IPS DF 19.7 (cell line): ENCODE measurements at regions not wholly inside any gene's neighbourhood (a gene's known extent, or its start where the extent isn't known, plus 50 kb on each side); places are given as distances from the start of the nearest gene placed in this dataset.
"Not testable (repeated sequence)": the region's sequence is repeated elsewhere in the genome, so short reads cannot be mapped to it uniquely, and the experiment has no call there.

ENCODE experiments used
- DNase-seq: peaks from one replicate; pipeline ENCODE4 v3.0.0-alpha.2; 2013; ENCODE audit warnings: low read depth, low spot score

DNA sequence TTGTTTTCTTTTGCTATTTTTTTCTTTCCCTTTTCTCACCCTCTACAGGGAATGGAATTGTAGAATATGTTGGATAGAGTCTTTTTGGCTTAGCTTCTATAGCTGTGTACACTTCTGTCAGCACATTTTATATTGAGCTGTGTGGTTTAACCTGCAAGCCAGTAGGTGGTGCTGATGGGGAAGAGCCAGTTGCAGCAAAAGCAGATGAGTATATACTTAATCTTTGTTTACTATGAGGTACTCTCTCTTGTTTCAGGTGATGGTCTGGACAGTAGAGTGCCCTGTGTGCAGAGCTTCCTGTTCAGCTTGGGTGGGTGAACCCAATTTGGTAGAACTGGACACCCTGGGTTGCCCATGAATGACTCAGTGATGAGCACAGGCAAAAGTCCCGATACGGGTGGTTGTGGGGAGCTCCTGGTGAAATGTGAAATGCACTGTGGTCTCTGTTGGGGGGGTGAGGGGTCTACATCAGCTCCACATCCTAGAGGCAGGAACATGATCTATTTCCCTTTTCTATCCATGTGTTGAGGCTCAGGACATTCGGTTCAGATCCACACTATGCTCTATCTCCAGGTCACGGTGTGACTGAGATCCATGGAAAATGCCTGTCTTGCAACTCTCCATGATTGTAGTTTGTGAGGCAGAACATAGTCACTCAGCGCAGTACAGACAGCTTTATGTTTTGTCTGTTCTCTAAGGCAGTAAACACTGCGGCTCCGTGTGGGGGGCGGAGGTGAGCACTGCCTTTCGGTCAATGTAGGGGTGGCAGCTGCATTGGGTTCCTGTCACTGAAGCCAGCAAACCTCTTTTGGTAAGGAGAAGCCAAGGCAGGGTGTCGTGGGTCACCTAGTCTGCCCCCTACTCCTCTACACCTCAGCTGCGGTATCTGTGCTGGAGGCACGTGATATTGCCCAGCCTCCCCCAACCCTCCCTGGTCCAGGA, 353.2 kb downstream of the PRR16 start:
- no peak for DNase-seq

DNA sequence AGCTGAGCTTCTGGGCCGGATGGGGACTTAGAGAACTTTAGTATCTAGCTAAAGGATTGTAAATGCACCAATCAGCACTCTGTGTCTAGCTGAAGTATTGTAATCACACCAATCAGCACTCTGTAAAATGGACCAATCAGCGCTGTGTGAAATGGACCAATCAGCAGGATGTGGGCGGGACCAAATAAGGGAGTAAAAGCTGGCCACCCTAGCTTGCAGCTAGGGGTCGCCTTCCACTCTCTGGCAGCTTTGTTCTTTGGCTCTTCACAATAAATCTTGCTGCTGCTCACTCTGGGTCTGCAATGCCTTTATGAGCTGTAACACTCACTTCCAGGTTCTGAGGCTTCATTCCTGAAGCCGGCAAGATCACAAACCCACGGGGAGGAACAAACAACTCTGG, 354.0 kb downstream of the PRR16 start:
- DNase-seq, result no peak

DNA sequence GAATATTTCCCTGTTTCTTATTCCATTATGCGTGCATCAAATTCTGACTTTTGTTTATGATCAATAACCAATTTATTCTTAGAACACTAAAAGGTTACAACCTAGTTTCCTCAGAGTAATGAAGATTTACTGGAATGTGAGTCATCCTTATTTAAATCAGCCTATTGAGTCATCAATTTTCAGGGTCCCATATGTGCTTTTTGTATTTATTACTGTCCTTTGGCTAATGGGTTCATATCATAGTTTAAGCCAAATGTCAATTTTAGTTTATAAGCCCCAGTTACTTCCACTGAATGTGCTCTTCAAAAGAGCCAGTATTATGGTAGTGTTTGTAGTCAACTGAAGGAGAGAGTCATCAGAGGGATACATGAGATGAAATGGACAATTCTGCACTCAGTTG, 359.2 kb downstream of the PRR16 start:
- no peak for DNase-seq

DNA sequence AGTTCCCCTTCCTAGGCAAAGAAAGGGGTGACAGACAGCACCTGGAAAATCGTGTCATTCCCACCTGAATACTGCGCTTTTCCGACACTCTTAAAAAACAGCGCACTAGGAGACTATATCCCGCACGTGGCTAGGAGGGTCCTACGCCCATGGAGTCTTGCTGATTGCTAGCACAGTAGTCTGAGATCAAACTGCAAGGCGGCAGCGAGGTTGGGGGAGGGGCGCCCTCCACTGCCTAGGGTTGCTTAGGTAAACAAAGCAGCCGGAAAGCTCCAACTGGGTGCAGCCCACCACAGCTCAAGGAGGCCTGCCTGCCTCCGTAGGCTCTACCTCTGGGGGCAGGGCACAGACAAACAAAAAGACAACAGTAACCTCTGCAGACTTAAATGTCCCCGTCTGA, 367.5 kb downstream of the PRR16 start:
- not testable (repeated sequence) for DNase-seq

DNA sequence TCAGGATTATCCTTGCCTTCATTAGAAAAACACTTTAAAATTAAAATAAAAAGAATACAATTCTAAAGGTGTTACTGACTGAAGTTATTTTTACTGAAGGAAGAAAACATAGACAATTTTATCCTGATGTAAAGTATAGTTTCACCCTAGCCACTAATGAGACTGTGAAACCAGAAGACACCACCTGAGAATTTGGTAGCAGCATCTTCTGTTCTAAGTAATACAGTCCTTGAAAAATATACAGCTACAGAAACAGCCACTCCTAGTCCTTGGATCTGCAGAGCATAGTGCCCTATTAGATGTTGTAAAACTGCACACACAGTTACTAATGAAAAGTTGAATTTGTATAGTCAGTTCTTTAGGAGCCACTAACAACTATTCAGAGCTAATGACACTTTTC, 377.7 kb downstream of the PRR16 start:
- DNase-seq, result no peak

DNA sequence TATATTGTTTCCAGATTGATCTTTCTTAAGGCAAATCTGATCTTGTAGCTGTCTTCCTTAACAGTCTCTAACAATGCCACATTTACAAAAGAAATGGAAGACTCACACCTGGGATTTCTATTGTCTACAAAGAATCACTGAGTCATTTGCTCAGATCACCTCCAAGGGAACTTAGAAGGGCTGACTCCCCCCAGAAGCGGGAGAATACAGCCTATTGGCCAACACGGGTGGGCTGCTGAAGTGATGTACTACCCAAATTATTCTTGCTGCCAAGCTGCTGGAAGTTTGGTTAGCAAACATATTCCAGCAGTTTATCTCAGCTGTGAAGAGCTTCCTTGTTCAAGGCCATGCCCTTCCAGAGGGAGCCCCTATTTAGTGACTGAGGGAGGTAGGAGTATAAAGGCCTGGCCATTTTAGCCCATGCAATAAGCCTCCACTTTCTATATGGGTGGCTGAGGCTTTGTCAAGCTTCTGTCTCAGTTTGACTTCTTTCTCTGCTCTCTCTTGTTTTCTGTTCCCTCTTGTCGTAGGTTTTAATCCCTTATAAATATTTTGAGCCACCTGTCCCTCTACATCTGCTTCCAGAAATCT, 379.4 kb downstream of the PRR16 start:
- no peak for DNase-seq

DNA sequence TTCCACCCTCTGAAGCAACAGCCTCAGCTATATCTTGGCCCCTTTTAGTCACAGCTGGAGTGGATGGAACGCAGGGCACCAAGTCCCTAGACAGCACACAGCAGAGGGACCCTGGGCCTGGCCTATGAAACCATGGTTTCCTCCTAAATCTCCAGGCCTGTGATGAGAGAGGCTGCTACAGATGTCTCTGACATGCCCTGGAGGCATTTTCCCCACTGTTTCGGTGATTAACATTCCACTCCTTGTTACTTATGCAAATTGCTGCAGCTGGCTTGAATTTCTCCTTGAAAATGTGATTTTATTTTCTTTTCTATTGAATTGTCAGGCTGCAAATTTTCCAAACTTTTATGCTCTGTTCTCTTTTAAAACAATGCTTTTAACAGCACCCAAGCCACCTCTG, 384.8 kb downstream of the PRR16 start:
- peak; percentile 23 for DNase-seq

DNA sequence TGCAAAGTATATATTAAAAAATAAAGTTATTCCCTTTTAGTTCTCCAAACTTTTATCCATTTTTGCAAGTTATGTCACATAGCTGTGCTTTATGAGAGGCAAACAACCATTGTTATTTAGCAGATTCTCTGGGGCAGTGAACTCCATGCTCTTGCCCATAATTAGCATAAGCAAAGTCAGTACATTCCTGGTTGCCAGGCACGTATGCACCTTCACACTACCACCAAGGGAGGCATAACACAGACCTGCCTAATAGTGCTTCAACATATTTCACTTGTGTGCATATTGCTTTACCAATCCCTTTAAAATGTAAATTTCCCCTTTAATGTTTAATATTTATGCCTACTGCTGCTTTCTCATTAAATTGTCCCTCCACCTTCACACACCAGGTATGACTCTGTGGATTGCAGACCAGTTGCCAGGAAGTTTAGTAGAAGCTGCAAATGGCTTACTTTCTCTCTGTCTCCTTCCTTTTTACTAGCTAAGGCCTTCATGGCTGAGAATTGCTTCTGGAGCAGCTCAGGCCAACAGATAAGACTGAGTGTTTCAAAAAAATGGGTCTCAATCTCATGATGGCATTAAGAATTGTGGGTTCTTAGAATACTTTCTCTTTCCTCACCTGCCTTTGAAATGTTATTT, 388.2 kb downstream of the PRR16 start:
- peak; percentile 15 for DNase-seq

DNA sequence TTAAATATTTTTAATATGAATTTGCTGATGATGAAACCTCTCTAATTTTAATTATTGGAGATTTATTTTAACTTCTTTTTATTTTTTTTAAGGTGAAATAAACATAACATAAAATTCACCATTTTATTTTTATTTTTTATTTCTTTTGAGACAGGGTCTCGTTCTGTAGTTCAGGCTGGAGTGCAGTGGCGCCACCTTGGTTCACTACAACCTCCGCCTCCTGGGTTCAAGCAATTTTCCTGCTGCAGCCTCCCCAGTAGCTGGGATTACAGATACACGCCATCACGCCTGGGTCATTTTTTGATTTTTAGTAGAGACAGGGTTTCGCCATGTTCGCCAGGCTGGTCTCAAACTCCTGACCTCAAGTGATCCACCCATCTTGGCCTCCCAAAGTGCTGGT, 402.9 kb downstream of the PRR16 start:
- DNase-seq, result no peak

DNA sequence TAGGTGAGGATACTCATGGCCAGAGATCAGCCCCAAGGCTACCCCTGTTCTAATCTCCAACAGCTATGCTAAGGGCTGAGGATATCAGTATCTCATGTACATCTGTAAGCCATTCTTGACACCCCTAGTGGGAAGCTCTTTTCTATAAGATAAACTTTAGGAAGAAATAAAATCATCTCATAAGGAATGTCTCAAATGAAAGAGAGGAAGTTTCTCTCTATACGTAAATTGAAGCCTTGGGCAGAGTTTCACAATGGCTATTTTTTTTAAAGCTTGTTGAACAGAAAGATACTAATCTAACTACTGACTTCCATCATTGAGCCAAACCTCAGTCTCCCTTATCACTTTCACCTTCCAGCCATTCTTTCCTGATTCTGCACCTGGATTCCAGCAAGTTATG, 405.7 kb downstream of the PRR16 start:
- no peak for DNase-seq

DNA sequence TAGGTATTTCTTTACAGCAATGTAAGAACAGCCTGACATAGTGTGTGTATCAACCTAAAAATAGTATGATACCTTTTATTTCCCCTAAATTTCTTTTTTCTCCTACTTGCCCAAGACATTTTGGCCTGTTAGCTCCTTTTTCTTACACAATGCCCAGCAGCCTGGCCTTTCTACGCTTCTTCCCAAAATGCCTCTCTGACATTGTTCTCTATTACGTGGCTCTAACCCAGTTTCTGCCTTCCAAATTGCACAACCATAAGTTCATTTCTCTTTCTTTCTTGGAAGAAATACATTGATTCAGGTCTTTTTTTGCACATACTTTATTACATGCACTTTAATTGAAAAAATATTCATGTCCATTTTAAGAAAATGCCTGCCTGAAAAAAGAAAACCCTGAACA, 408.2 kb downstream of the PRR16 start:
- no peak for DNase-seq

DNA sequence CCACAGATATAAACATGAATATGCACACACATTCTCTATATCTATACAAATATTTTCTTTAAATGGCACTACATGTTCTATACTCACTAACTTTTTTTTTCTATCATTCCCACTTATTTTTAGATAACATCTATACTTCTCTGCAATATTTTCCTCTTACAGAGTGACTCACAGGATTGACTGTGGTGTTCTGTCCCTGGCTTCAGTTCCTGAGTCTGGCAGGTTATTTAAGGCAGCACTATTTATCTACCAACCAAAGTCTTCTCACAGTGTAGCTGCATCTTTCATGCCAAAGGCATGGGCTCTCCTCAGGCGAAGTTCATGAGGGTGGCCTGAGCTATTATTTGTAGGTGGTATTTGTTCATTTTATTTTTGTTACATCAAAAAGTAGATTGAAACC, 409.0 kb downstream of the PRR16 start:
- DNase-seq, result no peak

DNA sequence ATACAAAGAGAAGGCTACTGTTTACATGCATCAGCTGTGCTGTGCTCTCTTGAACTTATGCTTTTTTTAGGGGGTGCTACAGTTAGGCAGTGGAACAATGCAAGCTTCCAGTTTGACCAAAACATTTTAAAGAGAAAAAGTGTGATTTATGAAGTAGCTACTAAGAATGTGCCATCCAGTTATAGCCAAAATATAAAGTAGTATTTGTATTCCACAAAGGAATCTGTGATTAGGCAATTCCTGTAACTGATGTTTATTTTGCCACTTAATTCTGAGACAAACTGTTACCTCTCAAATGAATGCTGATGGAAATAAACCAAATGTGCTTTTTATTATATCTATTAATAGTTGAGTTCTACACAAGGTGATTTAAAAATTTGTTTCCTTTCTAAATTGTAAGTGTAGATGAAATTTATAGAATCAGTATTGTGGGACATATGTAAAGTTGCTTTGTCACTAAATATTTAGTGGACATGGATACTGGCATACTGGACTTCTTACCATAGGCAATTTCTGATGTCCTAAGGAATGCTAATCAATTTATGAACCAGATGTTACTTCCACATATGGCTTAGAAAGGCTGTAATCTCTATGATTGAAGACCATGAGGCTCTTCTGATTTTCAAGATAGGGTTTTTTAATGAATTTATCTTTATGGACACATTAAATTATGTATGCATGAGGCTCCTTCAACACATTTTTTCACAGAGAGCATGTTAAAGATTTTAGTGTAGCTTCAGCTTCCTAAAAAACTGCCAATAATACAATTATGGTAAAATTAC, 410.2 kb downstream of the PRR16 start:
- no peak for DNase-seq

DNA sequence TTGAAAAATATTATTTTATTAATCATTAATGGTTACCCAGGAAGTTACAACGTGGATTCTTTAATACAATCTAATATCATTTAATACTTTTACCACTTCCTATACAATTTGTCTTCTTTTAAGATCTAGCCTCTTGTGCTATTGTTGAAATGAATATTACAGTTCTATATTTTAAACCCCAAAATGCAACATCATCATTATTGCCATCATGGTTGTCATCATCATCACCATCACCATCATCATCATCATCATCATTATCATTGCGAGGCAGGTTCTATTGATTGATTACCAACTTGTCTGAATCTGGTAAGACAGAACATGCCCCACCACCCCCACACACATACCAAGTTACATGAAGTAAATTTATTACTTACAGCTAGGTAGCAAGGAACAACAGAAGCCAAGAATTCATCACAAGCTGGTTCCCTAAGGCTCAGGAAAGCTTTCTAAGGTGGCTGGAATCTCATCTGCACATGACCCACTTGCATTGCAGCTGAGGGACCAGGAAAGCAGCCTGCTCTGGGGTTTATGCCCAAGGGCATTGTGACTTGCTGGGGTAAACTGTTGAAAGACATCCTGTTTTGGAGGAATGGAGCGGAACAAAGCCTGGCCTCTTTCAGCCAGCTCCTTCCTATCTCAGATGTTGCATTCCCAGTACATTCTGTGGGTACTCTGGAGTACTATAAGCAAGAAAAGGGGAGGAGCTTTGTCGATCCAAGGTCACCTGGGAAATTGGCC, 418.1 kb downstream of the PRR16 start:
- peak; percentile 5 for DNase-seq

DNA sequence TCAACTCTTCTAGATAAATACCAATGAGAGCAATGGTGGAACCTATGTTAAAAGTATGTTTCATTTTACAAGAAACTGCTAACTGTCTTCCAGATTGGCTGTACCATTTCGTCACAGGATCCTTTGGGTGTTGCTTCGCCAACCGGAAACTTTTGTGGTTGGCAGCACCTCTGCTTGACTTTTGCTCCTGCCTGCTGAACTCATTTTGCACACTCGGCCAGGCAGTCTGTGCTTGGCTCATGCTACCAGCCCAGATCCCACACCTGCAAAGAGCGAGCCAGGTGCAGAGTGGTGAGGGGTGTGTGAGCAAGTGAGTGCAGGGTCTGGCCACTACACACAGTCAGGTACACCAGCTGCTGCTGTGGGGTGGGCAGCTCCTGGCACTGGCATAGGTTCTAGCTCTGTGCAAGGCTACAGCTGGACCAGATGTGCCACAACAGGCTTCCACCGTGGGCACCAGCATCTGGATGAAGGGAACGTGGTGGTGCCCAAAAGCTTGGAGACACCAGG, 422.3 kb downstream of the PRR16 start:
- no peak for DNase-seq

DNA sequence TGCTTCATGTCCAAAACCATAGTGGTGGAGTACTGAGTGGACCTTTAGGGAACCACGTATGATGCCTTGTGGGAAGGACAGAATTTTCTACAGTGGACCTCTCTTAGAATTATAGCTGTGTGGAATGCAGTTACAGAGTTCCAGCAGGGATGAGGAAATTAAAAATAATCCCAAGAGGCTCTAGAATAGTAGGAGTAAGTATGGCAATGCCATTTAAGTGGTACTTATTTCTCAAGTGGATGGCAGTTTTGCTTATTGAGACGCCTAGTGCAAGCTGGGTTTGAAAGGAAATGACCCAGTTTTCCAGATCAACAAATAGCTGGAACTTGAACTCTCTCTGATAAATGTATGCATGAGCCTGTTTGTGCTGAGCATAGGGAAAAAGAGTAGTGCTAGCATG, 431.6 kb downstream of the PRR16 start:
- no peak for DNase-seq

DNA sequence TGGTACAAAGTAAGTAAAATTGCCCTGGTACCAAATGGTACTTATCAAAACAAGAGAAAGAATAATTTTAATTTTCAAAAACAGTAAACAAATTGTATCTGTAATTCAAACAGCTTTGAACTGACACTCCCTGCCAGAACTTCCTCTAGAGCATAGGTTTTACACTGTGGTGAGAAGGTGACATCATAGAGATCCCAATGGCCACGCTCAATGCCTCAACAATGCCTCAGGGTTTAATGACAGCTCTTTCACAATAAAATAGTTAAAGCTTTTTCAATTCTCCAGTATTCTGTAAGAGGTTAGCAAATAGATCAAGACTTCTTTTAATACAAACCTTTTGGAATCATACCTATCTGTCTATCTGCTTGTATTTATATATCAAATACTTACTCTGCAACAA, 437.1 kb downstream of the PRR16 start:
- no peak for DNase-seq

DNA sequence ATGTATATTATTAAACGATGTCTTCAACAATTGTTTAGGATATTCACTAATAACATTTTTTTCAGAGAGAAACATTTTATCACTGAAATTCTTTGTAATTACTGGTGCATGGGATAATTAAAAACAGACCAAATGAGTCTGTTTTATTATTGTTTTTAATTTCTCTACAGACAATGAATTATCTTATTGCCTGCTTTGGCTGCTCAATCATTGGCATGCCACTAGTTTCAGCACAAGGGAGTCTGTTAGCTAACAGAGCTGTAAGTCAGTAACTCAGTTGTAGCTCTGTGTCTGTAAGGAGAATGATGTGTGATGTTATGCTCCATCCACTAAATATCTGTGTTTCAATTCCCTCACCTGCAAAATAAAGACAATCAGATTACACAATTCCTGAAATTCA, 443.9 kb downstream of the PRR16 start:
- DNase-seq, result no peak

DNA sequence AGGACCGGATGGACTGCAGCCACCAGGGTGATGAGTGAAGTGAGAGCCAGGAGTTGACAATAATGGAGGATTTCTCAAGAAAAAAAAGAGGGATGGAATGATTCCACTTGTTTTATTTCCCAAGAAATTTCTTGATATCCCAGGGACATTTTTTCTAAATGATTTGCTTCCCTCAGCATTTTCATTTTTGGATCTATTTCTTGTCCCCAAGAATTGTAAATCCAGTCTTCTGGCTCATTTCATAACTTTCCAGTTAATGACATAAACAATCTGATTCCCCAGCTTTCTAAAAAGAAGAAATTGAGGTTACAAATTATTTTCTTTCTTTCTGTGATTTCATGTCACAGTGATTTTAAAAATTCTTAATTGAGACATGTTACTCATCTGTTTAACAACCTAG, 446.5 kb downstream of the PRR16 start:
- DNase-seq, result no peak

DNA sequence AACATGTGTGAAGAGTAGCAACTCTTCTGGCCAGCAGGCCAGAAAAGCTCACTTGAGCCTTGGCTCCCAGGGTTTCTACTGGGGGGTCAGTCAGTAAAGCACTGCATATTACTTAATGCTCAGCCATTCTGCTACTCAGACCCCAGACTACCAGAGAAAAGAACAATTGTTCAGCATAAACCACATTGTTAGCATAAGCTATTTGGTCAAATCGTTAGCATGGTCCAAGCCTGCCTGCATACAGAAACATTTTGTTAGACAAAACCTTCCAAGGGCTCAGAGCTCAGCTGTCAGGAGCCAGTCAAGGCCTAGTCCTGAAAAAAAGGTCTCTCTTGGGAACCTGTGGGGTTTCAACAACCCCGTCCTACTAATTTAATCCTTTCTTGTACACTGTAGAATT, 449.3 kb downstream of the PRR16 start:
- DNase-seq, result no peak

DNA sequence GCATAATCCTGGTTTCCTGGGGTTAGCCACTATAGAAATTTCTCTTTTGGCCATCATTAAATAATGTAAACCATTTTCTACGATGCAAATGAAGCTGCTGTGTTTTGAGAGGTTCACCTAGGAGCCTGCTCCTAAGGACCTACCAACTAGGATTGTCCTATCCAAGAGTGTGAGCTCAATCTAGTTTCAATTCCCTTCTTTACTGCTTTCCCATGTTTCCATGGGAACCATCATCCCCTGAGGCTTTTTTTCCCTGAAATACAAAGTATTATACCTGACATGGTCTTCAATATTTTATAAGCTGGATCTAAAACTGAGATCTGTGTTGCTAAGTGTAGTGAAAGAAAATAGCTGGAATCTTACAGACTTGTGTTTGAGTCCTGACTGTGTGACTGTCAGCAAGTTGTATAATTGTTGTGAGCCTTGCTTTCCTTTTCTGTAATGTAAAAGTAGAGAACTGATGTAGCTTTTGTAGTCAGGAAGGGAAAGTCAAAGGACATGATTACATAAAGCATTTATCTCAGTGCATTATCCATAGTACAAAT, 453.2 kb downstream of the PRR16 start:
- DNase-seq, result no peak
